Right lobe of liver (tissue), 6 donors: ENCODE measurements at regions not wholly inside any gene's neighbourhood (a gene's known extent, or its start where the extent isn't known, plus 50 kb on each side); places are given as distances from the start of the nearest gene placed in this dataset.

Experiments
- ATAC-seq, 4 donors: fragments of 200-7000 bp; cut with Tn5 transposase; one replicate each; pipeline ENCODE4 v1.9.1; 2020; ENCODE audit warnings: mild to moderate bottlenecking in 4 of 4, moderate library complexity in 4 of 4
- DNase-seq, 3 donors: peaks; one replicate each; pipeline ENCODE4 v3.0.0-alpha.2; 2020
- H3K27ac ChIP-seq, 3 donors: fragments of 200-600 bp; one replicate each; pipeline ENCODE4 v1.8.0; 2022
- H3K27me3 ChIP-seq, 2 donors: fragments of 200-600 bp; one replicate each; pipeline ENCODE4 v1.8.0; 2022
- H3K36me3 ChIP-seq, 4 donors: fragments of 200-600 bp; sonication (generic) in 1 of 4; one replicate each; pipeline versions ENCODE4 v1.5.1 to v1.8.0; 2017 to 2022; ENCODE audit warnings: control low read depth in 1 of 4
- H3K4me1 ChIP-seq, 4 donors: fragments of 200-600 bp; sonication (generic) in 1 of 4; one replicate each; pipeline versions ENCODE4 v1.5.1 to v1.8.0; 2017 to 2022; ENCODE audit warnings: control low read depth in 1 of 4
- H3K4me3 ChIP-seq, 3 donors: fragments of 200-600 bp; one replicate each; pipeline ENCODE4 v1.8.0; 2022
- H3K9me3 ChIP-seq, 4 donors: fragments of 200-600 bp; sonication (generic) in 1 of 4; one replicate each; pipeline versions ENCODE4 v1.5.1 to v1.8.0; 2017 to 2022; ENCODE audit warnings: control low read depth in 1 of 4
- CTCF ChIP-seq, 4 donors: fragments of 200-600 bp in 3 of 4; fragments of 450-650 bp in 1 of 4; IDR thresholded peaks; one replicate each; pipeline versions ENCODE4 v1.5.1 to v1.8.0; 2016 to 2022; ENCODE audit warnings: antibody characterized with exemption in 4 of 4, mild to moderate bottlenecking in 2 of 4
- POLR2A ChIP-seq: fragments of 450-650 bp; IDR thresholded peaks from one replicate; pipeline ENCODE4 v1.6.1; 2017; ENCODE audit warnings: antibody characterized with exemption, mild to moderate bottlenecking
- WGBS: methylation state at CpG from one replicate; pipeline ENCODE4 v1.1.6; 2018; ENCODE audit warnings: low coverage, low lambda C conversion rate; ENCODE audit not compliant: insufficient coverage; ENCODE audit errors: missing lambda C conversion rate; 5-methylcytosine and 5-hydroxymethylcytosine counted together
- intact Hi-C, 2 donors: fragments of 100-400 bp; cut with DNase I; formaldehyde crosslinking; loops; one replicate each; pipeline versions ENCODE4 v1.11.2 to v1.14.1; 2022
- donor health status: DM: no; HTN: yes; CAD: no.
- donor health status: DM: no; HTN: no; CAD: no.
- donor health status: DM: no; HTN: no; CAD: no.
- donor health status: DM: no; HTN: yes; CAD: no.
- donor health status: DM: no; HTN: yes; CAD: no.

- no peaks in the 10 kb centered on the region for H3K9me3 ChIP-seq
- no peak overlapping the region for H3K4me3 ChIP-seq
- no peaks in the 10 kb centered on the region for H3K27me3 ChIP-seq
- H3K27ac ChIP-seq: no peak overlapping the region
- WGBS: 75% methylated on average over 10 of the region's 21 CpGs
- ATAC-seq (no peak), DNase-seq (no peak)
- no peak for TF ChIP-seq POLR2A
- no peak for TF ChIP-seq CTCF (IDR thresholded peaks at IDR 0.05)
- H3K36me3 ChIP-seq: no peaks in the 10 kb centered on the region
- intact Hi-C loops: no loop called here
- H3K4me1 ChIP-seq: no peaks in the 10 kb centered on the region
These were observed 125.5 kb upstream of the CDH4 start for GRCh38 chr20:61126369-61127195.

- ATAC-seq (no peak), DNase-seq (no peak)
- no peaks in the 10 kb centered on the region for H3K4me1 ChIP-seq
- 61% methylated on average over 8 of the region's 12 CpGs for WGBS
- TF ChIP-seq CTCF (IDR thresholded peaks at IDR 0.05) (no peak), POLR2A (no peak)
- no peaks in the 10 kb centered on the region for H3K36me3 ChIP-seq
- no peaks in the 10 kb centered on the region for H3K9me3 ChIP-seq
- no peak overlapping the region for H3K4me3 ChIP-seq
- intact Hi-C loops: no loop called here
- H3K27ac ChIP-seq: no peak overlapping the region
- no peaks in the 10 kb centered on the region for H3K27me3 ChIP-seq
These were observed 124.6 kb upstream of the CDH4 start for GRCh38 chr20:61127311-61128039.

- DNase-seq (no peak), ATAC-seq (no peak)
- H3K9me3 ChIP-seq: no peaks in the 10 kb centered on the region
- H3K4me1 ChIP-seq: no peaks in the 10 kb centered on the region
- no peaks in the 10 kb centered on the region for H3K36me3 ChIP-seq
- intact Hi-C loops: no loop called here
- WGBS: 41% methylated on average over 6 of the region's 14 CpGs
- no peaks in the 10 kb centered on the region for H3K27me3 ChIP-seq
- no peak for TF ChIP-seq POLR2A
- TF ChIP-seq CTCF (IDR thresholded peaks at IDR 0.05): no peak
- H3K27ac ChIP-seq: no peak overlapping the region
- H3K4me3 ChIP-seq: no peak overlapping the region
These were observed 123.3 kb upstream of the CDH4 start for GRCh38 chr20:61128701-61129269.

GRCh38 chr20:61129311-61129710 is 122.8 kb upstream of the CDH4 start:
- no peak overlapping the region for H3K27ac ChIP-seq
- no peaks in the 10 kb centered on the region for H3K36me3 ChIP-seq
- TF ChIP-seq POLR2A (no peak), CTCF (IDR thresholded peaks at IDR 0.05) (no peak)
- H3K4me1 ChIP-seq: no peaks in the 10 kb centered on the region
- ATAC-seq (no peak), DNase-seq (no peak)
- H3K4me3 ChIP-seq: no peak overlapping the region
- no peaks in the 10 kb centered on the region for H3K9me3 ChIP-seq
- no peaks in the 10 kb centered on the region for H3K27me3 ChIP-seq
- intact Hi-C loops: no loop called here
- WGBS: 15% methylated on average over 7 of the region's 12 CpGs
